GM23338 (cell line): ENCODE measurements at regions not wholly inside any gene's neighbourhood (a gene's known extent, or its start where the extent isn't known, plus 50 kb on each side); places are given as distances from the start of the nearest gene placed in this dataset.

ENCODE experiments used
- ATAC-seq: fragments of 200-7000 bp; cut with Tn5 transposase; 3 replicates; pipeline ENCODE4 v1.9.1; 2020
- DNase-seq: peaks from one replicate; pipeline ENCODE4 v3.0.0-alpha.2; 2015; ENCODE audit warnings: low spot score
- H2AFZ ChIP-seq: fragments of 200-600 bp; sonication (generic); 2 replicates; pipeline ENCODE4 v1.8.0; 2016; ENCODE audit warnings: antibody characterized with exemption, mild to moderate bottlenecking, moderate library complexity
- H3F3A ChIP-seq: fragments of 200-600 bp; sonication (generic); replicated peaks from 2 replicates; pipeline ENCODE4 v1.8.0; 2017; ENCODE audit warnings: antibody characterized with exemption, mixed run types, low read depth
- H3K27ac ChIP-seq: fragments of 200-600 bp; sonication (generic); 2 replicates; pipeline ENCODE4 v1.6.1; 2016; ENCODE audit warnings: low read depth
- H3K27me3 ChIP-seq: fragments of 200-600 bp; sonication (generic); 2 replicates; pipeline ENCODE4 v1.8.0; 2016; ENCODE audit warnings: mild to moderate bottlenecking, mixed run types, moderate library complexity; ENCODE audit not compliant: insufficient read depth
- H3K36me3 ChIP-seq: fragments of 200-600 bp; sonication (generic); 2 replicates; pipeline ENCODE4 v1.8.0; 2016; ENCODE audit warnings: mild to moderate bottlenecking; ENCODE audit not compliant: insufficient read depth
- H3K4me1 ChIP-seq: fragments of 200-600 bp; sonication (generic); 2 replicates; pipeline ENCODE4 v1.8.0; 2016; ENCODE audit warnings: mild to moderate bottlenecking, moderate library complexity; ENCODE audit not compliant: insufficient read depth
- H3K4me2 ChIP-seq: fragments of 200-600 bp; sonication (generic); 2 replicates; pipeline ENCODE4 v1.7.1; 2017; ENCODE audit warnings: mixed run types
- H3K4me3 ChIP-seq: fragments of 200-600 bp; sonication (generic); 2 replicates; pipeline ENCODE4 v1.6.1; 2016; ENCODE audit warnings: mixed run types
- H3K79me2 ChIP-seq: fragments of 200-600 bp; sonication (generic); replicated peaks from 2 replicates; pipeline ENCODE4 v1.8.0; 2017; ENCODE audit warnings: mild to moderate bottlenecking; ENCODE audit not compliant: insufficient read depth
- H3K9me2 ChIP-seq: fragments of 200-600 bp; sonication (generic); 2 replicates; pipeline ENCODE4 v1.8.0; 2017; ENCODE audit not compliant: insufficient read depth
- H4K20me1 ChIP-seq: fragments of 200-600 bp; sonication (generic); replicated peaks from 2 replicates; pipeline ENCODE4 v1.8.0; 2017; ENCODE audit warnings: mild to moderate bottlenecking; ENCODE audit not compliant: insufficient read depth
- H3K27ac Mint-ChIP-seq: 2 replicates; pipeline ENCODE4 v1.8.0; 2020; ENCODE audit warnings: inconsistent platforms, mild to moderate bottlenecking, moderate library complexity, mixed read lengths
- H3K27me3 Mint-ChIP-seq: 3 replicates; pipeline ENCODE4 v1.8.0; 2022; ENCODE audit warnings: low read depth, mild to moderate bottlenecking, moderate library complexity, mixed read lengths, inconsistent platforms; ENCODE audit not compliant: insufficient read depth, poor library complexity
- H3K36me3 Mint-ChIP-seq: 3 replicates; pipeline ENCODE4 v1.8.0; 2021; ENCODE audit warnings: low read depth, mild to moderate bottlenecking, inconsistent platforms, moderate library complexity, mixed read lengths
- H3K4me1 Mint-ChIP-seq: 3 replicates; pipeline ENCODE4 v1.8.0; 2020; ENCODE audit warnings: mild to moderate bottlenecking, inconsistent platforms, mixed read lengths
- H3K4me3 Mint-ChIP-seq: 3 replicates; pipeline ENCODE4 v1.8.0; 2021; ENCODE audit warnings: moderate library complexity, mild to moderate bottlenecking, inconsistent platforms, mixed read lengths
- H3K9me3 Mint-ChIP-seq: 3 replicates; pipeline ENCODE4 v1.8.0; 2020; ENCODE audit warnings: moderate library complexity, mild to moderate bottlenecking, inconsistent platforms, mixed read lengths
- CREB1 ChIP-seq: fragments of 250-450 bp; sonication (Bioruptor Pico); IDR thresholded peaks from 2 replicates; pipeline ENCODE4 v1.5.0; 2020; ENCODE audit warnings: low read depth, mild to moderate bottlenecking, moderate library complexity
- CTCF ChIP-seq, 2 experiments: fragments of 200-600 bp in 1 of 2; sonication (generic) in 1 of 2; conservative IDR thresholded peaks; 2 replicates each; pipeline versions ENCODE4 v1.5.1 to v1.6.1; 2016 to 2017; ENCODE audit warnings: antibody characterized with exemption in 2 of 2, low read depth in 2 of 2, mild to moderate bottlenecking in 2 of 2, moderate library complexity in 1 of 2
- ETS1 ChIP-seq: IDR thresholded peaks from 2 replicates; pipeline ENCODE4 v1.6.1; 2016; ENCODE audit warnings: antibody characterized with exemption
- EZH2 ChIP-seq: fragments of 200-600 bp; sonication (generic); IDR thresholded peaks from one replicate; pipeline ENCODE4 v1.8.0; 2017; ENCODE audit warnings: antibody characterized with exemption, mild to moderate bottlenecking, low read depth; ENCODE audit not compliant: unreplicated experiment
- EZH2phosphoT487 ChIP-seq: fragments of 200-600 bp; sonication (generic); IDR thresholded peaks from one replicate; pipeline ENCODE4 v1.8.1; 2018; ENCODE audit warnings: antibody characterized with exemption; ENCODE audit not compliant: unreplicated experiment
- JUNB ChIP-seq: IDR thresholded peaks from one replicate; pipeline ENCODE4 v1.6.1; 2016; ENCODE audit warnings: antibody characterized with exemption; ENCODE audit not compliant: unreplicated experiment
- NANOG ChIP-seq: IDR thresholded peaks from 2 replicates; pipeline ENCODE4 v1.6.1; 2016; ENCODE audit warnings: antibody characterized with exemption, borderline replicate concordance
- POLR2AphosphoS5 ChIP-seq: IDR thresholded peaks from 2 replicates; pipeline ENCODE4 v1.6.1; 2016; ENCODE audit warnings: antibody characterized with exemption, low read depth
- REST ChIP-seq: IDR thresholded peaks from one replicate; pipeline ENCODE4 v1.6.1; 2018; ENCODE audit warnings: antibody characterized with exemption; ENCODE audit not compliant: unreplicated experiment
- STAT1 ChIP-seq: IDR thresholded peaks from one replicate; pipeline ENCODE4 v1.6.1; 2016; ENCODE audit warnings: antibody characterized with exemption; ENCODE audit not compliant: unreplicated experiment
- ZNF114 ChIP-seq: fragments of 250-450 bp; sonication (Bioruptor Pico); IDR thresholded peaks from 2 replicates; pipeline ENCODE4 v1.5.0; 2020; ENCODE audit warnings: mild to moderate bottlenecking, moderate library complexity
- ZNF331 ChIP-seq: fragments of 250-450 bp; sonication (Bioruptor Pico); IDR thresholded peaks from 2 replicates; pipeline ENCODE4 v1.5.0; 2020; ENCODE audit warnings: low read depth, mild to moderate bottlenecking, moderate library complexity
- TF ChIP-seq, protein P1 (sequence below): fragments of 250-450 bp; sonication (Bioruptor Pico); IDR thresholded peaks from 2 replicates; pipeline ENCODE4 v1.5.0; 2020; ENCODE audit warnings: mild to moderate bottlenecking, moderate library complexity

GRCh38 chr6:134425513-134425912 lies 107.6 kb upstream of the SGK1 start:
- Histone ChIP-seq H2AFZ (peak overlapping the region; percentile 32; the same call in 1 of the 2 replicates), H4K20me1 (no peaks in the 10 kb centered on the region), H3K27me3 (no peaks in the 10 kb centered on the region), H3K9me2 (peaks cover 7% of the 10 kb centered on the region; the same call in 1 of the 2 replicates), H3K36me3 (no peaks in the 10 kb centered on the region), H3K27ac (no peak overlapping the region), H3F3A (no peaks in the 10 kb centered on the region), H3K79me2 (no peaks in the 10 kb centered on the region), H3K4me1 (no peaks in the 10 kb centered on the region; the same call in 1 of the 2 replicates), H3K4me2 (no peak overlapping the region), H3K4me3 (no peak overlapping the region)
- Mint-ChIP-seq H3K27me3 (no peaks in the 10 kb centered on the region), H3K4me1 (no peaks in the 10 kb centered on the region; the same call in 1 of the 3 replicates), H3K36me3 (peaks cover 12% of the 10 kb centered on the region), H3K9me3 (peaks cover 22% of the 10 kb centered on the region), H3K4me3 (no peak overlapping the region), H3K27ac (no peak overlapping the region)
- DNase-seq (no peak), ATAC-seq (no peak)
- TF ChIP-seq CTCF (conservative IDR thresholded peaks at IDR 0.05; ENCODE audit: low read depth in 2 of 2) (no peak), CREB1 (CRISPR knock-in tag) (no peak), ETS1 (no peak), ZNF114 (CRISPR knock-in tag) (no peak), STAT1 (no peak), ZNF331 (CRISPR knock-in tag) (no peak), EZH2 (no peak), EZH2phosphoT487 (no peak), REST (no peak), JUNB (no peak), NANOG (no peak), POLR2AphosphoS5 (no peak)
- TF ChIP-seq, protein P1, sequence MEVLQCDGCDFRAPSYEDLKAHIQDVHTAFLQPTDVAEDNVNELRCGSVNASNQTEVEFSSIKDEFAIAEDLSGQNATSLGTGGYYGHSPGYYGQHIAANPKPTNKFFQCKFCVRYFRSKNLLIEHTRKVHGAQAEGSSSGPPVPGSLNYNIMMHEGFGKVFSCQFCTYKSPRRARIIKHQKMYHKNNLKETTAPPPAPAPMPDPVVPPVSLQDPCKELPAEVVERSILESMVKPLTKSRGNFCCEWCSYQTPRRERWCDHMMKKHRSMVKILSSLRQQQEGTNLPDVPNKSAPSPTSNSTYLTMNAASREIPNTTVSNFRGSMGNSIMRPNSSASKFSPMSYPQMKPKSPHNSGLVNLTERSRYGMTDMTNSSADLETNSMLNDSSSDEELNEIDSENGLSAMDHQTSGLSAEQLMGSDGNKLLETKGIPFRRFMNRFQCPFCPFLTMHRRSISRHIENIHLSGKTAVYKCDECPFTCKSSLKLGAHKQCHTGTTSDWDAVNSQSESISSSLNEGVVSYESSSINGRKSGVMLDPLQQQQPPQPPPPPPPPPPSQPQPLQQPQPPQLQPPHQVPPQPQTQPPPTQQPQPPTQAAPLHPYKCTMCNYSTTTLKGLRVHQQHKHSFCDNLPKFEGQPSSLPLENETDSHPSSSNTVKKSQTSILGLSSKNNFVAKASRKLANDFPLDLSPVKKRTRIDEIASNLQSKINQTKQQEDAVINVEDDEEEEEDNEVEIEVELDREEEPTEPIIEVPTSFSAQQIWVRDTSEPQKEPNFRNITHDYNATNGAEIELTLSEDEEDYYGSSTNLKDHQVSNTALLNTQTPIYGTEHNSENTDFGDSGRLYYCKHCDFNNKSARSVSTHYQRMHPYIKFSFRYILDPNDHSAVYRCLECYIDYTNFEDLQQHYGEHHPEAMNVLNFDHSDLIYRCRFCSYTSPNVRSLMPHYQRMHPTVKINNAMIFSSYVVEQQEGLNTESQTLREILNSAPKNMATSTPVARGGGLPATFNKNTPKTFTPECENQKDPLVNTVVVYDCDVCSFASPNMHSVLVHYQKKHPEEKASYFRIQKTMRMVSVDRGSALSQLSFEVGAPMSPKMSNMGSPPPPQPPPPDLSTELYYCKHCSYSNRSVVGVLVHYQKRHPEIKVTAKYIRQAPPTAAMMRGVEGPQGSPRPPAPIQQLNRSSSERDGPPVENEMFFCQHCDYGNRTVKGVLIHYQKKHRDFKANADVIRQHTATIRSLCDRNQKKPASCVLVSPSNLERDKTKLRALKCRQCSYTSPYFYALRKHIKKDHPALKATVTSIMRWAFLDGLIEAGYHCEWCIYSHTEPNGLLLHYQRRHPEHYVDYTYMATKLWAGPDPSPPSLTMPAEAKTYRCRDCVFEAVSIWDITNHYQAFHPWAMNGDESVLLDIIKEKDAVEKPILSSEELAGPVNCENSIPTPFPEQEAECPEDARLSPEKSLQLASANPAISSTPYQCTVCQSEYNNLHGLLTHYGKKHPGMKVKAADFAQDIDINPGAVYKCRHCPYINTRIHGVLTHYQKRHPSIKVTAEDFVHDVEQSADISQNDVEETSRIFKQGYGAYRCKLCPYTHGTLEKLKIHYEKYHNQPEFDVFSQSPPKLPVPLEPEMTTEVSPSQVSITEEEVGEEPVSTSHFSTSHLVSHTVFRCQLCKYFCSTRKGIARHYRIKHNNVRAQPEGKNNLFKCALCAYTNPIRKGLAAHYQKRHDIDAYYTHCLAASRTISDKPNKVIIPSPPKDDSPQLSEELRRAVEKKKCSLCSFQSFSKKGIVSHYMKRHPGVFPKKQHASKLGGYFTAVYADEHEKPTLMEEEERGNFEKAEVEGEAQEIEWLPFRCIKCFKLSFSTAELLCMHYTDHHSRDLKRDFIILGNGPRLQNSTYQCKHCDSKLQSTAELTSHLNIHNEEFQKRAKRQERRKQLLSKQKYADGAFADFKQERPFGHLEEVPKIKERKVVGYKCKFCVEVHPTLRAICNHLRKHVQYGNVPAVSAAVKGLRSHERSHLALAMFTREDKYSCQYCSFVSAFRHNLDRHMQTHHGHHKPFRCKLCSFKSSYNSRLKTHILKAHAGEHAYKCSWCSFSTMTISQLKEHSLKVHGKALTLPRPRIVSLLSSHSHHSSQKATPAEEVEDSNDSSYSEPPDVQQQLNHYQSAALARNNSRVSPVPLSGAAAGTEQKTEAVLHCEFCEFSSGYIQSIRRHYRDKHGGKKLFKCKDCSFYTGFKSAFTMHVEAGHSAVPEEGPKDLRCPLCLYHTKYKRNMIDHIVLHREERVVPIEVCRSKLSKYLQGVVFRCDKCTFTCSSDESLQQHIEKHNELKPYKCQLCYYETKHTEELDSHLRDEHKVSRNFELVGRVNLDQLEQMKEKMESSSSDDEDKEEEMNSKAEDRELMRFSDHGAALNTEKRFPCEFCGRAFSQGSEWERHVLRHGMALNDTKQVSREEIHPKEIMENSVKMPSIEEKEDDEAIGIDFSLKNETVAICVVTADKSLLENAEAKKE (CRISPR knock-in tag) = no peak
